PC-9 (cell line): ENCODE measurements at regions not wholly inside any gene's neighbourhood (a gene's known extent, or its start where the extent isn't known, plus 50 kb on each side); places are given as distances from the start of the nearest gene placed in this dataset.

ENCODE experiments used
- CTCF ChIP-seq: fragments of 200-600 bp; sonication (generic); conservative IDR thresholded peaks from 2 replicates; pipeline ENCODE4 v1.6.1; 2017; ENCODE audit warnings: mixed run types, antibody characterized with exemption, mild to moderate bottlenecking, moderate library complexity
- EZH2 ChIP-seq: fragments of 200-600 bp; sonication (generic); IDR thresholded peaks from 2 replicates; pipeline ENCODE4 v1.8.0; 2017; ENCODE audit warnings: antibody characterized with exemption, low read depth

- no peak for TF ChIP-seq CTCF
- TF ChIP-seq EZH2, result no peak
Observed at GRCh38 chr2:238632181-238633060, 205.7 kb downstream of the ASB1 start.
